GM21360 (cell line): ENCODE measurements at regions not wholly inside any gene's neighbourhood (a gene's known extent, or its start where the extent isn't known, plus 50 kb on each side); places are given as distances from the start of the nearest gene placed in this dataset.

Experiments used
- ATAC-seq: cut with Tn5 transposase; IDR thresholded peaks from one replicate; pipeline ENCODE4 v1.9.1; 2021; ENCODE audit warnings: mild to moderate bottlenecking, moderate library complexity; ENCODE audit not compliant: unreplicated experiment

DNA sequence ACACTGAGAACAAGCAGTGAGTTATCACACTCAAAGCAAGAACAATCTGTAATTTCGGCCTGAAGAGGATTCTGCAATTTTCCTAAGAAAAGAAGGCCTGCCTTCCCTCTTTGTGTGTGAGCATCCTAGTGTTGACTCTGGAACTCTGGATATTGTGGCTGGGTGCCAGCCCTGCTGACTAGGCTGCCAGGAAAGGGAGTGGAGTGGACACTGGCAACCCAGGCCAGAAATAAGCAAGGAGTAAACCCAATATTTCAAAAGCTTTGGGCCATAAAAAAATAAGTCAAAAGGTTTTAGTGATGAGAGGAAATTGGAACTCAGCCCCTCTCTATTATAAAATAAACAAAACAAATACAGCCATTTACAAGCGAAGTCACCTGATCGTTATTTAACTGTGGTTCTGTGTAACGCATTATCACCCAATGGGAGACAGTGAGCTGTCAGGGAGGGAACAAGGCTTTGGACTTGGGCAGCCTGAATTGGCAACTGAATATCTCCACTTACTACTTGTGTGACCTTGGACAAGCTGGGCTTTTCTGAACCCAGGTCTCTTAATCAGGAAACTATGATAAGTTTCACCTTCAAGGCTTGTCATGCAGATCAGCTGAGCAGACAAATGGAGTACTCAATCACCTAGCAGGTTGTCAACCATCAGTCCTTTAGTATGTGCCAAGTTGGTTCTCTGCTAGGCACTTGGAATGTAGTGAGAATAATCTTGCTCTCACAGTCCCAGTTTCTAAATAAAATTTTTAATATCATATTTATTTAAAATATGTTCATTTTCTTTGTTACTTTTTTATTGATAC is 196.2 kb downstream of the PAX1 start:
- ATAC-seq, result no peak

- no peak for ATAC-seq
These were observed 195.0 kb downstream of the PAX1 start for GRCh38 chr20:21900431-21900830.

DNA sequence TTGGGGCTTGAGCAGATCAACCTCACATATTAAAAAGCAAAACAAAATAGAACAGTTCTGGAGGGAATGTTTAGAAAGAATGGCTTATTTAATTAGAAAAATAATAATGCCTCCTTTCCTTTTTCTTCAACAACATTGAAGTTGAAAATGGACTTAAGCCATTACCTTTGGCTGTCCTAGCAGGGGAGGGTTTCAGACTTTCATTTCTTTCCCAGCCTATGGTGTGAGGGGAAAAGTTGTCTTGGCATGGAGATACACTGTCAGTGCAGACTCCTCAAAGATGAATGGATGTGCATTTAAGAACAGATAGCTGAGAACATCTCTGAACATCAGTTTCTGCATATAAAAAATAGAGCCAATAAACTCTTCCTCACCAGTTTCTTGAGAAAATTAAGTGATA is 169.5 kb downstream of the PAX1 start:
- ATAC-seq, result no peak

DNA sequence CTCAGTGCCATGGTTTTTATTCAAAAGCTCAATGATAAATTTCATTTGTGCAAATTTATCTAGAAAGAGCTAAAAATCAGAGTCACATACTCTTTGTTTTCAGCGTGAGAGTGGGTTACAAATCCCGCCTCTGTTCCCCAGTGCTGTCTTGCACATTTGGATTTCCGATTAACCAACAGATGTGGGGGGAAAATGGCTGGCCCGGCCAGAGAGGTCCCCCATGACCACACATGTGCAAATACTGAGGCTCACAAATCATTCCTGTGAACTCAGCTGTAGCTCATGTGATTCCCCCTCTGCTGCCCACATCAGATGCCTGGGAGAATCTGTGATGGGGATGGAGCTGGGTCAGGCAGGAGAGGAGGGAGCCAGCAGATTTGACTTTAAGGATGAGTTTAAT is 168.7 kb downstream of the PAX1 start:
- ATAC-seq, result no peak

- no peak for ATAC-seq
These were observed 167.8 kb downstream of the PAX1 start for GRCh38 chr20:21873291-21873690.

GRCh38 chr20:21867811-21868210 is 162.3 kb downstream of the PAX1 start:
- ATAC-seq, result no peak

DNA sequence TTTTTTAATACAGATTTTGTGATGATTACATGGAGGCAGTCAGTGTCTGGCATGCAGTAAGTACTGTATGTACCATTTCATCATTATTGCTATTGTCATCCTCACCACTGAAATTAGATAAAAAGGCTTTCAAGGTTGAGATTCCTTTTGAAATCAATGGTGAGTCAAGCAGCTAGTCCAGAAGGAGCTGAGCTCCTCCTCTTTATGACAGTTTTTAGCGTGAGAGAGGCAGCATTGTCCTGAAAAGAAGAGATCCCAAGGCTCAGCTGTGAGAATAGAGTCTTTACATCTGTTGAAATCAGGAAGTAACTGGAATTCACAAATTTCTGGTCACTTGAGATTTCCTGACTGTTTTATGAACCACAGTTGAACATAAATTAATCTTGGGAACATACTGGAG is 161.9 kb downstream of the PAX1 start:
- ATAC-seq, result no peak

DNA sequence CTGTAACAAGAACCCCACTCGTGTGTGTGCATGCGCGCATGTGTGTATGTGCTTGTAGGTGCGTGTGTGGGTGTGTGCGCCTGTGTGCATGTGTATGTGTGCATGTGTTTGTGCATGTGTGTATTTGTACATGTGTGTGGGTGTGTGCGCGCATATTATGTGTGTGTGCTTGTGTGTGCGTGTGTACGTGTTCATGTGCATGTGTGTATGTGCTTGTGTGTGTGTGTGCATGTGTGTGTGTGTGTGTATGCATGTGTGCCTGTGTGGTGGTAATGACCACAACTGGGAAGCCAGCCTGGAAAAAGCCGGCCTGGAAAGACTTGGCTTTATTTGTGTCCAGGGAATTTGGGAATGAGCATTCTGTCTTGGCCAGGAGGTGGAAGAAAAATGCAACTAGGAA is 157.5 kb downstream of the PAX1 start:
- ATAC-seq, result no peak

DNA sequence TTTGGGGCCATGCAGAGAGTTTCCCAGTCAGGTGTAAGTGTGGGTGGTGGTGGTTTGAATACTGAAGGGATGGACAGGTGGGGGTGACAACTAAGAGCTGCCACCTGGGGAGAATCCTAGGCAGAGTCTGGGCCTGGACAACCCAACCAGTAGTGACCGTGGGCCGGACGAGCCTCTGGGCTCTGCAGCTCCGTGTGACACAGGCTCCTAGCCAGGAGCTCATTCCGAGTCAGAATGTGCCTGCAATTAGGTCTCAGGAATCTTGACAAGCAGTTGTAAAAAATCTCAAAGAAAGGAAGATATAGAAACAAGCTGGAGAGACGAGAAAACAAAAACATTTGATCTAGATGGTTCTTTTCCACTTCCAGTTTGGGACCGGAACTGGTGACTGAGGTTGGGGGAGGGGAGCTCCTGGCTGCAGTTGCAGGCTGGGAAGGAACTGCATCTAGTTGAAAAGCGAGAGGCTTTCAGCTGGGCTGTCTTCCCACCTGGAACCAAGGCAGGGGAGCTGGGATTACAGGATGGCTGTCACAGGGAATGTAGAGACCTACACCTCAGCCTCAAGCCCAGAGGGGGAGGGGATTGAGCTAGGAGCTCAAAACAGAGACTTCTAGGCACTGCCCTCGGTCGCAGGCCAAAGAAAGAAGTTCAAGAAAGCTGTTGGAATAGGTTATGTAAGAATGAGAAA is 156.9 kb downstream of the PAX1 start:
- ATAC-seq, result no peak

- ATAC-seq, result no peak
These were observed 135.5 kb downstream of the PAX1 start for GRCh38 chr20:21840991-21841390.

DNA sequence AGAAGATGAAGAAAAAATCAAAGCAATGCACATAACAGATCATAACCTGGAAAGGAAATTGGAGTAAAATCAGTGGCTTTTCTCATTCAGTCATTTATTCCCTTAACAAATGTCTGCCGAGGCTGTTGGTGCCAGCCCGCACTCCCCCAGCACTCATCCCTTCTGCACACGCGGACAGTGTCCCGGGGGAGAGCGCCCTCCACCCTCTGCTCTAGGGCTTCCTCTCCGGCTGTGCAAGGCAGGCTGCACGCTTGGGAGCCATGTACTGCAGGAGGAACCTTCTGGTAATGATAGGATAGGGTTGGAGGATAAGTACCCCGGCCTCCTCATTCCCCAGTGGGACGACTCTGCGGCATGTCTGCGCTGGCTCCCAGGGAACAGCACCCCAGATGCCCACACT is 134.5 kb downstream of the PAX1 start:
- no peak for ATAC-seq

DNA sequence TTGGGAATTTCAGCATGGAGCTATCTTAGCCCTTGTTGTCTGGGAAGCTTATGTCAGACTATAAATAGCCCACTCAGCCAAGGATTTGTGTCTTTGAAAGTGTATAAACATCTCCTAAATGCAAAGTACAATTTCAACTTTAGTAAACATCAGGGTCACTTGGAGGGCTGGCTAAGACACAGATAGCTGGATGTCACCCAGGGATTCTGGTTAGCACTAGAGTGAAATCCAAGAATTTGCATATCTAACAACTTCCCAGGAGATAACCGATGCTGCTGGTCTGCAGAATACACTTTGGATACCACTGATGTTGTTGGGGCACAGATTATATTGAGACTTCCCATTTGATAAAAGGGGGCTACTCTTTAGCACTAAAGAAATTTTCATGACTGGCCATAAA is 130.9 kb downstream of the PAX1 start:
- no peak for ATAC-seq

DNA sequence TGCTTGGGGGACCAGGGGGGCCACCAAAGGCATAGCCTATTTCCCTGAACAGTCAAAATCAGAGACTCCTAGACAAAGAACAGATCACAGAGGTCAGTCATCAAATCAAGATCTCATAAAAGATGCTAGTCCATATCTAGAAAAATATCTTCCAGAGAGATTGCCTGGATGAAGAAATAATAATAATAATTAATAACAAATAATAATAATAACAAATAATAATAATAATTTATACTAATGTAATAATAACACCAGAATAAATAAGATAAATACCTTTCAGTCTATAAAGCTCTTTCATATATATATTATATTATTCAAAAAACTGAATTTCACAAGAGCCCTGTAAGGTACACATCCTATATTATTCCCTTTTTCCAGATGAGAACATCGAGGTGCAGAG is 129.6 kb downstream of the PAX1 start:
- no peak for ATAC-seq

DNA sequence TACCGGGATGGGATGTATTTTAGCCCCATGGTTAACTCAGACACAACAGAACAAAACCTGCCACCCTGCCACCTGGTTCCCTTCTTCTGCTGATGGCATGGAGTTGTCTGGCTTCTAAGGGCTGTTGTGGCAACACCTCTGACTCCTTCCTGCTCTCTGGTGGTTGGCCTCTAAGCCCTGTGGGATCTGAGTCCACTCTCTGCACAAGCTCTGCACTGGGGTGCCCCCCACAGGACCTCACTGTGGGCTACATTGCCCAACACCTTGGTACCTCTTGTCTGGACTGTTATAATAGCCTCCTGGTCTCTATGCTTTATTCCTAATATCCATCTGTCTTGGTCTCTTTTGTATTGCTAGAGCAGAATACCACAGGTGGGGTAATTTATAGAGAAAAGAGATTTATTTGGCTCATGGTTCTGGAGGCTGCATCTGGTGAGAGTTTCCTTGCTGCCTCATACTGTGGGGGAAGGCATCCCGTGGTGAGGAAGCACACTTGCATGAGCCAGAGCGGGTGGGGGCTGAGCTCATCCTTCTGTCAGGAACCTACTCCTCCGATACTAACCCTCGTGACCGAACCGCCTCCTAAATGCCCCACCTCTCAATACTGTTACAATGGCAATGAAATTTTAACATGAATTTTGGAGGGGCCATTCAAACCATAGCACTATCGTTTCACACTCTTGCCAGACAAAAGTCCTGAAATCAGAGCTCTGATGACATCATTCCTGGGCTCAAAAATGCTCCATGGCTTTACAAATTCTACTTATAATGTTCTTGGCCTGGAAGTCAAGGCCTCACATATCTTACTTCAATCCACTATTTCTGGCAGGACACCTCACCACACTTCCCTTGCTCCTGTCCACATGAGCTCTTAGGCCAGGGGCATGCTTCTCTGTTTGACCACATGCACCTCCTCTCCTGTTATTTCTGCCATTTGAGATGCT is 127.2 kb downstream of the PAX1 start:
- no peak for ATAC-seq

GRCh38 chr20:21826976-21827375 is 121.5 kb downstream of the PAX1 start:
- ATAC-seq, result no peak

DNA sequence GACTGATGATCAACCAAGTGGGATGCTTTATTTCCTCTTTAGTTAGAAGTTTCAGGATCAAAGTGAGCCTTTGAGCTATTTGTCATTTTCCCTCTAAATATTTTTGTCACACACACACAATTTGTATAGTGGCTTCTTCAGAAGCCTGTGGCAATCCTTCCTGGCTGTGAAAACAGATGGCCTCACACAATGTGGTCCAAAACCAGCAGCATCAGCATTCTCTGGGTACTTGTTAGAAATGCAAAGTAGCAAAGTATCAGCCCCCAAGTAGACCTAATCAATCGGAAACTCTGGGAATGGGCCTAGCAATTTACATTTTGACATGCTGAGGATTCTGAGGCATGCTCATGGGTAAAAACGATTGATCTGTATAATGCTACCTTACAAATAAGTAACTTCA is 115.9 kb downstream of the PAX1 start:
- ATAC-seq, result no peak

DNA sequence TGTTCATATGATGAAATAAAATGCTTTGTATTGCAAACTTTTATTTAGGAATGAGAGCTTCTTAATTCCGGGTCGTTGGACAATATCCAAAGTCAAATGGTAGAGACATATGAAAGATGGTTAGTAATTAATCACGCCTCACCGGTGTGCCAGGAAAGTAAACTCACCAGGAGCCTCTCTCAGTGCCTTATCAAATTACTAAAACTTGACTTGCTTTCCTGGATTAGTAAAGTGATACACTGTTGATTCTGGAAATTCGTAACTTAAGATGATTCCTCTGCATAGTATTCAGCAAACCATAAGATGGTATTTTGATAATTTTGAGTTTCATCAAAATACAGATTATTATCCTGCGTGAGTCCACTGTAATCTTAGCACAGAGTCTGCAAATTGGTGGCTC is 115.2 kb downstream of the PAX1 start:
- no peak for ATAC-seq

GRCh38 chr20:21820045-21820444 is 114.6 kb downstream of the PAX1 start:
- ATAC-seq, result no peak

- ATAC-seq, result no peak
These were observed 106.9 kb downstream of the PAX1 start for GRCh38 chr20:21812379-21812778.

GRCh38 chr20:21809961-21810523 is 104.6 kb downstream of the PAX1 start:
- no peak for ATAC-seq
